GM23338 (cell line): ENCODE measurements at regions not wholly inside any gene's neighbourhood (a gene's known extent, or its start where the extent isn't known, plus 50 kb on each side); places are given as distances from the start of the nearest gene placed in this dataset.

ENCODE experiments used
- ETS1 ChIP-seq: IDR thresholded peaks from 2 replicates; pipeline ENCODE4 v1.6.1; 2016; ENCODE audit warnings: antibody characterized with exemption
- EZH2 ChIP-seq: fragments of 200-600 bp; sonication (generic); IDR thresholded peaks from one replicate; pipeline ENCODE4 v1.8.0; 2017; ENCODE audit warnings: antibody characterized with exemption, mild to moderate bottlenecking, low read depth; ENCODE audit not compliant: unreplicated experiment
- NANOG ChIP-seq: IDR thresholded peaks from 2 replicates; pipeline ENCODE4 v1.6.1; 2016; ENCODE audit warnings: antibody characterized with exemption, borderline replicate concordance
- STAT1 ChIP-seq: IDR thresholded peaks from one replicate; pipeline ENCODE4 v1.6.1; 2016; ENCODE audit warnings: antibody characterized with exemption; ENCODE audit not compliant: unreplicated experiment
- ZNF331 ChIP-seq: fragments of 250-450 bp; sonication (Bioruptor Pico); IDR thresholded peaks from 2 replicates; pipeline ENCODE4 v1.5.0; 2020; ENCODE audit warnings: low read depth, mild to moderate bottlenecking, moderate library complexity
- ZNF462 ChIP-seq: fragments of 250-450 bp; sonication (Bioruptor Pico); IDR thresholded peaks from 2 replicates; pipeline ENCODE4 v1.5.0; 2020; ENCODE audit warnings: mild to moderate bottlenecking, moderate library complexity
- TF ChIP-seq, protein P1 (sequence below): IDR thresholded peaks from one replicate; pipeline ENCODE4 v1.6.1; 2018; ENCODE audit warnings: antibody characterized with exemption; ENCODE audit not compliant: unreplicated experiment

- TF ChIP-seq ZNF462 (CRISPR knock-in tag) (no peak), ZNF331 (CRISPR knock-in tag) (no peak), ETS1 (no peak), STAT1 (no peak), NANOG (no peak), EZH2 (no peak)
- TF ChIP-seq, protein P1, sequence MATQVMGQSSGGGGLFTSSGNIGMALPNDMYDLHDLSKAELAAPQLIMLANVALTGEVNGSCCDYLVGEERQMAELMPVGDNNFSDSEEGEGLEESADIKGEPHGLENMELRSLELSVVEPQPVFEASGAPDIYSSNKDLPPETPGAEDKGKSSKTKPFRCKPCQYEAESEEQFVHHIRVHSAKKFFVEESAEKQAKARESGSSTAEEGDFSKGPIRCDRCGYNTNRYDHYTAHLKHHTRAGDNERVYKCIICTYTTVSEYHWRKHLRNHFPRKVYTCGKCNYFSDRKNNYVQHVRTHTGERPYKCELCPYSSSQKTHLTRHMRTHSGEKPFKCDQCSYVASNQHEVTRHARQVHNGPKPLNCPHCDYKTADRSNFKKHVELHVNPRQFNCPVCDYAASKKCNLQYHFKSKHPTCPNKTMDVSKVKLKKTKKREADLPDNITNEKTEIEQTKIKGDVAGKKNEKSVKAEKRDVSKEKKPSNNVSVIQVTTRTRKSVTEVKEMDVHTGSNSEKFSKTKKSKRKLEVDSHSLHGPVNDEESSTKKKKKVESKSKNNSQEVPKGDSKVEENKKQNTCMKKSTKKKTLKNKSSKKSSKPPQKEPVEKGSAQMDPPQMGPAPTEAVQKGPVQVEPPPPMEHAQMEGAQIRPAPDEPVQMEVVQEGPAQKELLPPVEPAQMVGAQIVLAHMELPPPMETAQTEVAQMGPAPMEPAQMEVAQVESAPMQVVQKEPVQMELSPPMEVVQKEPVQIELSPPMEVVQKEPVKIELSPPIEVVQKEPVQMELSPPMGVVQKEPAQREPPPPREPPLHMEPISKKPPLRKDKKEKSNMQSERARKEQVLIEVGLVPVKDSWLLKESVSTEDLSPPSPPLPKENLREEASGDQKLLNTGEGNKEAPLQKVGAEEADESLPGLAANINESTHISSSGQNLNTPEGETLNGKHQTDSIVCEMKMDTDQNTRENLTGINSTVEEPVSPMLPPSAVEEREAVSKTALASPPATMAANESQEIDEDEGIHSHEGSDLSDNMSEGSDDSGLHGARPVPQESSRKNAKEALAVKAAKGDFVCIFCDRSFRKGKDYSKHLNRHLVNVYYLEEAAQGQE, result no peak
Observed at GRCh38 chr2:153761936-153762335, 109.8 kb upstream of the GALNT13 start (continued).
